ENCODE measurements at regions not wholly inside any gene's neighbourhood (a gene's known extent, or its start where the extent isn't known, plus 50 kb on each side); places are given as distances from the start of the nearest gene placed in this dataset.

- dilution Hi-C loops (cut with MboI; ENCODE audit: extremely low pct_ligation_motif_present, low sequenced_read_pairs) = no loop called here
Measured at GRCh38 chr9:90559075-90560073, 83.2 kb downstream of the DIRAS2 start.

More at GRCh38 chr9:90559075-90560073, 83.2 kb downstream of the DIRAS2 start:
- no peaks in the 10 kb centered on the region for H3K9me3 ChIP-seq (ENCODE audit: control insufficient read depth, low read depth, low read length)
- H3K4me2 ChIP-seq (ENCODE audit: control insufficient read depth, extremely low read depth, insufficient read depth, low read depth, low read length) = no peak overlapping the region
- no peak for TF ChIP-seq EZH2 (IDR thresholded peaks at IDR 0.05; ENCODE audit: low read length)
- no peak for TF ChIP-seq CTCF (optimal IDR thresholded peaks at IDR 0.05 in 1 of 3, IDR thresholded peaks at IDR 0.05 in 1 of 3, conservative IDR thresholded peaks at IDR 0.05 in 1 of 3; ENCODE audit: extremely low read depth in 1 of 3, insufficient read depth in 2 of 3, low read length in 3 of 3)
- H3K36me3 ChIP-seq (ENCODE audit: control insufficient read depth in 2 of 2, extremely low read depth in 1 of 2, insufficient read depth in 2 of 2, low read length in 2 of 2) = no peaks in the 10 kb centered on the region
- H3K4me1 ChIP-seq (ENCODE audit: control insufficient read depth, extremely low read depth, insufficient read depth, low read length) = no peaks in the 10 kb centered on the region
- H3K27ac ChIP-seq (ENCODE audit: control insufficient read depth, insufficient read depth, low read length) = no peak overlapping the region
- no peak overlapping the region for H2AFZ ChIP-seq (ENCODE audit: control insufficient read depth, low read length)
- H3K4me3 ChIP-seq (ENCODE audit: control insufficient read depth in 2 of 3, extremely low read depth in 1 of 3, insufficient read depth in 2 of 3, low read depth in 1 of 3, low read length in 3 of 3) = no peak overlapping the region
- DNase-seq (ENCODE audit: low read depth, low spot score) = no peak
- no peaks in the 10 kb centered on the region for H3K27me3 ChIP-seq (ENCODE audit: control insufficient read depth, extremely low read depth, insufficient read depth, low read length)
- no peak overlapping the region for H3K9ac ChIP-seq (ENCODE audit: control insufficient read depth, extremely low read depth, insufficient read depth, low read length)
- no peaks in the 10 kb centered on the region for H4K20me1 ChIP-seq (ENCODE audit: control insufficient read depth, extremely low read depth, insufficient read depth, low read length)
- no peaks in the 10 kb centered on the region for H3K79me2 ChIP-seq (ENCODE audit: control insufficient read depth, insufficient read depth, low read length)
- FAIRE-seq = no peak
- no peaks in the 10 kb centered on the region for H3K9me1 ChIP-seq (ENCODE audit: control insufficient read depth, extremely low read depth, insufficient read depth, low read length)

Small RNA genes lying in the stretch of these regions (small RNA-seq; reads per million reads assigned to genes)
- gene AL161629.2 (ENCODE audit: insufficient read length in 3 of 3, low read depth in 3 of 3, low replicate concordance in 1 of 3) (0 reads per million in 3 experiments), gene MIR4290 (ENCODE audit: insufficient read length in 3 of 3, low read depth in 3 of 3, low replicate concordance in 1 of 3) (0 reads per million in 3 experiments)

Measured in keratinocyte (primary cell).